Gastrocnemius medialis (tissue), 4 donors: ENCODE measurements at regions not wholly inside any gene's neighbourhood (a gene's known extent, or its start where the extent isn't known, plus 50 kb on each side); places are given as distances from the start of the nearest gene placed in this dataset.

Experiments used
- POLR2A ChIP-seq, 2 donors: fragments of 450-650 bp; IDR thresholded peaks; one replicate each; pipeline ENCODE4 v1.6.1; 2017; ENCODE audit warnings: antibody characterized with exemption in 2 of 2, mild to moderate bottlenecking in 2 of 2, moderate library complexity in 2 of 2
- TF ChIP-seq, protein P1 (sequence below), 5 experiments: fragments of 450-650 bp in 3 of 5; fragments of 200-600 bp in 2 of 5; sonication (generic) in 2 of 5; IDR thresholded peaks in 4 of 5; conservative IDR thresholded peaks in 1 of 5; 1 replicate in 4 of 5; 2 replicates in 1 of 5; pipeline ENCODE4 v1.5.1; 2016 to 2019; ENCODE audit warnings: antibody characterized with exemption in 5 of 5, mild to moderate bottlenecking in 3 of 5, moderate library complexity in 3 of 5

DNA sequence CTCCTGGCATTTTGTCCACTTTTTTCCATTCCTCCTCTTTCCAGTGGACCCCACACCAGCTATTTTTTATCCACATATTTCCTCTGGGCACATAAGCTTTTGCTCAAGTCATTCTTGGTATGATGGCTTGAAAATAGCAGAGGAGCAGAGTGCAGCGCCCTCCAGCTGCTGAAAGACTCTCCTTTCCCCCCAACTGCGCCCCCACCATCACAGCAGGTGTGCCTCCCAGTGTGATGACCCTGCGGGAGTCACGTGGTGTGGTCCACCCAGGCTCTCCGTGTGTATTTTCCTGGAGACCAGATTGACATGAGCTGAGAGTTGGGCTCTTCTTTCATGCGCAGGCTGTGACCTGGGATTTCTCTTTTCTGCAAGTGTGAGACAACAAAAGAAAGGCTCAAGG lies 1241.6 kb downstream of the TBC1D22A start:
- TF ChIP-seq, protein P1, sequence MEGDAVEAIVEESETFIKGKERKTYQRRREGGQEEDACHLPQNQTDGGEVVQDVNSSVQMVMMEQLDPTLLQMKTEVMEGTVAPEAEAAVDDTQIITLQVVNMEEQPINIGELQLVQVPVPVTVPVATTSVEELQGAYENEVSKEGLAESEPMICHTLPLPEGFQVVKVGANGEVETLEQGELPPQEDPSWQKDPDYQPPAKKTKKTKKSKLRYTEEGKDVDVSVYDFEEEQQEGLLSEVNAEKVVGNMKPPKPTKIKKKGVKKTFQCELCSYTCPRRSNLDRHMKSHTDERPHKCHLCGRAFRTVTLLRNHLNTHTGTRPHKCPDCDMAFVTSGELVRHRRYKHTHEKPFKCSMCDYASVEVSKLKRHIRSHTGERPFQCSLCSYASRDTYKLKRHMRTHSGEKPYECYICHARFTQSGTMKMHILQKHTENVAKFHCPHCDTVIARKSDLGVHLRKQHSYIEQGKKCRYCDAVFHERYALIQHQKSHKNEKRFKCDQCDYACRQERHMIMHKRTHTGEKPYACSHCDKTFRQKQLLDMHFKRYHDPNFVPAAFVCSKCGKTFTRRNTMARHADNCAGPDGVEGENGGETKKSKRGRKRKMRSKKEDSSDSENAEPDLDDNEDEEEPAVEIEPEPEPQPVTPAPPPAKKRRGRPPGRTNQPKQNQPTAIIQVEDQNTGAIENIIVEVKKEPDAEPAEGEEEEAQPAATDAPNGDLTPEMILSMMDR (IDR thresholded peaks at IDR 0.05 in 4 of 5, conservative IDR thresholded peaks at IDR 0.05 in 1 of 5): no peak
- TF ChIP-seq POLR2A (IDR thresholded peaks at IDR 0.05): no peak
